MM.1S (cell line): ENCODE measurements at regions not wholly inside any gene's neighbourhood (a gene's known extent, or its start where the extent isn't known, plus 50 kb on each side); places are given as distances from the start of the nearest gene placed in this dataset.

ENCODE experiments used
- DNase-seq: peaks from one replicate; pipeline ENCODE4 v3.0.0-alpha.2; 2015
- H2AFZ ChIP-seq: fragments of 300-600 bp; sonication (generic); 2 replicates; pipeline ENCODE4 v1.6.0; 2016; ENCODE audit warnings: antibody characterized with exemption, low read length
- H3F3A ChIP-seq: fragments of 300-600 bp; sonication (generic); 2 replicates; pipeline ENCODE4 v1.6.1; 2016; ENCODE audit warnings: mild to moderate bottlenecking, antibody characterized with exemption, low read length, moderate library complexity, mixed read lengths; ENCODE audit not compliant: insufficient read depth
- H3K27ac ChIP-seq: fragments of 300-600 bp; sonication (generic); 2 replicates; pipeline ENCODE4 v1.5.1; 2016; ENCODE audit warnings: mild to moderate bottlenecking, low read length
- H3K27me3 ChIP-seq: fragments of 300-600 bp; sonication (generic); replicated peaks from 2 replicates; pipeline ENCODE4 v1.6.0; 2016; ENCODE audit warnings: low read length; ENCODE audit not compliant: insufficient read depth
- H3K36me3 ChIP-seq: fragments of 300-600 bp; sonication (generic); replicated peaks from 2 replicates; pipeline ENCODE4 v1.6.1; 2016; ENCODE audit warnings: mild to moderate bottlenecking, low read length, mixed read lengths; ENCODE audit not compliant: insufficient read depth
- H3K4me1 ChIP-seq: fragments of 300-600 bp; sonication (generic); 2 replicates; pipeline ENCODE4 v1.6.1; 2016; ENCODE audit warnings: low read length, mixed read lengths
- H3K4me2 ChIP-seq: fragments of 300-600 bp; sonication (generic); 2 replicates; pipeline ENCODE4 v1.6.0; 2016; ENCODE audit warnings: low read depth, low read length
- H3K4me3 ChIP-seq: fragments of 300-600 bp; sonication (generic); 2 replicates; pipeline ENCODE4 v1.5.1; 2016; ENCODE audit warnings: low read length, mixed read lengths
- H3K79me2 ChIP-seq: fragments of 300-600 bp; sonication (generic); 2 replicates; pipeline ENCODE4 v1.6.1; 2016; ENCODE audit warnings: mixed run types, low read length, mixed read lengths
- H3K9ac ChIP-seq: fragments of 300-600 bp; sonication (generic); 2 replicates; pipeline ENCODE4 v1.6.1; 2016; ENCODE audit warnings: low read length, mixed read lengths
- H3K9me2 ChIP-seq: fragments of 300-600 bp; sonication (generic); replicated peaks from 2 replicates; pipeline ENCODE4 v1.6.1; 2016; ENCODE audit warnings: mild to moderate bottlenecking, low read length, mixed read lengths; ENCODE audit not compliant: insufficient read depth
- H3K9me3 ChIP-seq: fragments of 300-600 bp; sonication (generic); replicated peaks from 2 replicates; pipeline ENCODE4 v1.6.1; 2016; ENCODE audit warnings: mild to moderate bottlenecking, low read length, mixed read lengths; ENCODE audit not compliant: insufficient read depth
- H4K20me1 ChIP-seq: fragments of 300-600 bp; sonication (generic); 2 replicates; pipeline ENCODE4 v1.6.1; 2016; ENCODE audit warnings: mild to moderate bottlenecking, low read length, moderate library complexity, mixed read lengths; ENCODE audit not compliant: insufficient read depth
- CTCF ChIP-seq: fragments of 300-600 bp; sonication (generic); IDR thresholded peaks from 2 replicates; pipeline ENCODE4 v1.5.1; 2016; ENCODE audit warnings: antibody characterized with exemption, low read length, mixed read lengths
- EZH2 ChIP-seq: fragments of 300-600 bp; sonication (generic); optimal IDR thresholded peaks from 2 replicates; pipeline ENCODE3; 2017; ENCODE audit warnings: low read depth, mild to moderate bottlenecking, antibody characterized with exemption, low read length, mixed read lengths
- EZH2phosphoT487 ChIP-seq: fragments of 300-600 bp; sonication (generic); IDR thresholded peaks from 2 replicates; pipeline ENCODE4 v1.6.1; 2018; ENCODE audit warnings: antibody characterized with exemption, low read length

- H3K79me2 ChIP-seq = no peaks in the 10 kb centered on the region
- H3K4me1 ChIP-seq = no peaks in the 10 kb centered on the region
- TF ChIP-seq EZH2 (no peak), CTCF (no peak), EZH2phosphoT487 (no peak)
- H3K4me2 ChIP-seq = no peak overlapping the region
- H3K27me3 ChIP-seq = no peaks in the 10 kb centered on the region
- no peak overlapping the region for H2AFZ ChIP-seq
- H3F3A ChIP-seq = no peaks in the 10 kb centered on the region
- no peaks in the 10 kb centered on the region for H3K36me3 ChIP-seq
- no peaks in the 10 kb centered on the region for H3K9me2 ChIP-seq
- no peak overlapping the region for H3K9ac ChIP-seq
- no peak overlapping the region for H3K4me3 ChIP-seq
- H4K20me1 ChIP-seq = no peaks in the 10 kb centered on the region
- no peaks in the 10 kb centered on the region for H3K9me3 ChIP-seq
- no peak overlapping the region for H3K27ac ChIP-seq
- DNase-seq = no peak
Measured at GRCh38 chr14:53709381-53709780, 247.2 kb downstream of the BMP4 start.

GRCh38 chr14:53703457-53703856 lies 253.2 kb downstream of the BMP4 start:
- TF ChIP-seq EZH2 (no peak), CTCF (no peak), EZH2phosphoT487 (no peak)
- H3K27ac ChIP-seq = no peak overlapping the region
- H3K4me2 ChIP-seq = no peak overlapping the region
- H3K9ac ChIP-seq = no peak overlapping the region
- H3K36me3 ChIP-seq = no peaks in the 10 kb centered on the region
- H3K9me3 ChIP-seq = no peaks in the 10 kb centered on the region
- no peaks in the 10 kb centered on the region for H3F3A ChIP-seq
- no peaks in the 10 kb centered on the region for H3K79me2 ChIP-seq
- no peaks in the 10 kb centered on the region for H4K20me1 ChIP-seq
- no peaks in the 10 kb centered on the region for H3K27me3 ChIP-seq
- DNase-seq = no peak
- no peak overlapping the region for H2AFZ ChIP-seq
- H3K4me1 ChIP-seq = no peaks in the 10 kb centered on the region
- H3K9me2 ChIP-seq = no peaks in the 10 kb centered on the region
- H3K4me3 ChIP-seq = no peak overlapping the region

GRCh38 chr14:53701108-53701875 lies 255.3 kb downstream of the BMP4 start:
- Histone ChIP-seq H3K27me3 (no peaks in the 10 kb centered on the region), H3K9me3 (no peaks in the 10 kb centered on the region), H4K20me1 (no peaks in the 10 kb centered on the region), H3F3A (no peaks in the 10 kb centered on the region), H3K27ac (no peak overlapping the region), H3K9ac (no peak overlapping the region), H3K4me3 (no peak overlapping the region), H3K36me3 (no peaks in the 10 kb centered on the region), H3K79me2 (no peaks in the 10 kb centered on the region), H2AFZ (no peak overlapping the region), H3K4me2 (no peak overlapping the region), H3K4me1 (no peaks in the 10 kb centered on the region), H3K9me2 (no peaks in the 10 kb centered on the region)
- no peak for TF ChIP-seq EZH2
- no peak for TF ChIP-seq CTCF
- TF ChIP-seq EZH2phosphoT487 = no peak
- DNase-seq = no peak
